GM18519 (cell line): ENCODE measurements at regions not wholly inside any gene's neighbourhood (a gene's known extent, or its start where the extent isn't known, plus 50 kb on each side); places are given as distances from the start of the nearest gene placed in this dataset.
"Not testable (repeated sequence)": the region's sequence is repeated elsewhere in the genome, so short reads cannot be mapped to it uniquely, and the experiment has no call there.

Experiments used
- ATAC-seq: cut with Tn5 transposase; IDR thresholded peaks from one replicate; pipeline ENCODE4 v1.9.1; 2021; ENCODE audit warnings: mild to moderate bottlenecking, moderate library complexity; ENCODE audit not compliant: unreplicated experiment, low FRiP score

DNA sequence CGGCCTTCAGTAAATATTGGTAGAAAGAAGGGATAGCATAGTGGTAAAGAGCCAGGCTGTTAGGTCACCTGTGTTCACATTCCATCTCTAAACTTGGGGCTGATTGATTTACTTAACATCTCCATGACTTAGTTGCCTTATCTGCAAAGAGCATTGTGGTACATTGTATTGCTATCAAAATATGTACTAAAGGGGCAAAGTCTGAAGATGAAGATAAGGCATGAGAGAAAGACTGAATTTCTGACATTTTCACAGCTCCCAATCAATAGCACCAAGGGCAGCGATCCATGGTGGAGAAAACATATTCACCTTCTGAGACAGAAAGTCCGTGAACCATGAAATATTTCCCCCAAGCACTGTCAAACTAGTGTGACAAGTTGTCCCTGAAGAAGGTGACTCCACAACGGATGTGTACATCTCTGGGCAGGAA lies 223.3 kb upstream of the STXBP5 start:
- no peak for ATAC-seq

DNA sequence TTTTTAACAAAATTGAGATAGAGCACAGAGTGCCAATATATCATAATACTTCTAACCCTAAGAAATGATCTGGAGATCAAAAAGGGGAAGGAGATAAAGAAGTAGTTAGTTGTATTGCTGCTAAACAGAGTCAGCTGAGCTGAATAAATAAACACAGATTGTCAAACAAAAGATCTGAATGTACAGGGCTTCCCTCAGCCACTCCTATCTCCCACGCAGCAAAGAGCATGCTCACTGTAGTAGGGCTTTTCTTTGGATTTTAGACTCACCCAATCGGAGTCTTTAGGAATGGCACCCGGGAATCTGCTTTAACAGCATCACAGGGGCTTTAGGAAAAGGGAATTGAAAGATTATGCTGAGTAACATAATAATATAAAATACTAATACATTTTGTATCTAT lies 222.2 kb upstream of the STXBP5 start:
- no peak for ATAC-seq

DNA sequence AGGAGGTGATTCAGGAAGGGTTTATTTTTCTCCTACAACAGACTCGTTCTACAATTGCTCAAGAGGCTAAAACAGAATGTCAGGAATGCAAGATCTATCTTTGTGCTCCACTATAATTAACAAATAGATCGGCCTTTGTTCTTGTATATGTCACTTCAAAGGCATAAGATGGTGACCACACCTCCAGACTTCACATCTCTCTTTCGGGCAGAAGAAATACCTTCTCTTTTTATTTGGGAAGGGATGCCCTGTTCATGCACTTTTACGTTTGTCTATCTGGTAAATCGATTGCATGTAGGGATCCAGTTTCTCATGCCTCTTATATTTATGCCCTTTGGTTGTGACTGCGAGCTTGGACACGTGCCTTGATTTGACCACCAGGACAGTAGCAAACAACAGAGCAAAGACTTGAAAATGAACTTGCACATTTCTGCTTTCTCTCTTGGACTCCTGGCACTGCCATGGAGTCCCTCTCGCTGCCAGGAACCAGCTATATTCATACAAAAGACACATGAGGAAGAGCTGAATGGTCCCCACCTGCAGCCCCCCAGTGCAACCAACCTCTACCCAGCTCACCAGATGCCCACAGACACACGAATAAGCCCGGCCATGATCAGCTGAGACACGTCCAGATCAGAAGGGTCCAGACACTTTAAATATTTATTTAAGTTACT lies 219.8 kb upstream of the STXBP5 start:
- ATAC-seq: no peak

DNA sequence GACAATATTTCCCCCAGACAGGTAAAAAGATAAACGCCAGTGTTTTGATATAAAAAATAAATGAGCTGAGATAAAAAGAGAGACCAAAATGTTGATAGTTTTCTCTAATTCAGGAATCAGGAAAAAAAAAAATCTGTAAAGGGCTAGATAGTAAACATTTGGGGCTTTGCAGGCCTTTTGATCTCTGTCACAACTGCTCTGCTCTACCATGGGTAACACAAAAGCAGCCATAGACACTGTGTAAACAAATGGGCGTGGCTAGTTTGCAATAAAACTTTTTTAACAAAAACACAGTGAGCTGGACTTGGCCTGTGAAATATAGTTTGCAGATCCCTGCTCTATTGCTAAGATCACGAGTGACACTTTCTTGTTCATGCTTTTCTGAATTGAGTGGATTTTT lies 219.1 kb upstream of the STXBP5 start:
- no peak for ATAC-seq

DNA sequence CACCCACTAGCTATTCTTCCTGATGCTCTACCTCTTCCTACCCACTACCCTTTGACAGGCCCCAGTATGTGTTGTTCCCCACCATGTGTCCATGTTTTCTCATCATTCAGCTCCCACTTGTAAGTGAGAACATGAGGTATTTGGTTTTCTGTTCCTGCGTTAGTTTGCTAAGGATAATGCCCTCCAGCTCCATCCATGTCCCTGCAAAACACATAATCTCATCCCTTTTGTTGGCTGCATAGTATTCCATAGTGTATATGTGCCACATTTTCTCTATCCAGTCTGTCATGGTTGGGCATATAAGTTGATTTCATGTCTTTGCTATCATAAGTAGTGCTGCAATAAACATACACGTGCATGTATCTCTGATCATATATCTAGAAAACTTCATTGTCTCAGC lies 218.3 kb upstream of the STXBP5 start:
- ATAC-seq: no peak

DNA sequence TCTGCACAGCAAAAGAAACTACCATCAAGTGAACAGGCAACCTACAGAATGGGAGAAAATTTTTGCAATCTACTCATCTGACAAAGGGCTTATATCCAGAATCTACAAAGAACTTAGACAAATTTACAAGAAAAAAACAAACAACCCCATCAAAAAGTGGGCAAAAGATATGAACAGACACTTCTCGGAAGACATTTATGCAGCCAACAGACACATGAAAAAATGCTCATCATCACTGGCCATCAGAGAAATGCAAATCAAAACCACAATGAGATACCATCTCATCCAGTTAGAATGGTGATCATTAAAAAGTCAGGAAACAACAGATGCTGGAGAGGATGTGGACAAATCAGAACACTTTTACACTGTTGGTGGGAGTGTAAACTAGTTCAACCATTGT lies 216.3 kb upstream of the STXBP5 start:
- ATAC-seq: not testable (repeated sequence)

DNA sequence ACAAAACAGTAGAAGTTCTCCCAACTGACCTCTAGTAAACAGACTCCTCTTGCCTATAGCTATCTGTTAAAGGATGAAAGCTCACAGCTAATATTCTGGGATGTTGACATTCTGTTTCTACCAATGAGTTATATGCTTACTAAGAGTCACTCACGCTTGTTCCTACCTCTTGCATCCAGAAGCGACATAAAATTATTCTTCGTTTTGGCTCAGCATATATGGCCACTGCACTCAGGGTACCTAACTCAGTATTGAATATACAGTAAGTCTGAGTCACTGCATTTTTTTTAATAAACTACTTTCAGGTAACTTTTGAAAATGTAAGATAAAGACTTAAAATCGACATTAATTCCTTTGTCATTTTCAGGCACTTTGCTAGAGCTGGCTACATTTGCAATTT lies 214.4 kb upstream of the STXBP5 start:
- no peak for ATAC-seq

DNA sequence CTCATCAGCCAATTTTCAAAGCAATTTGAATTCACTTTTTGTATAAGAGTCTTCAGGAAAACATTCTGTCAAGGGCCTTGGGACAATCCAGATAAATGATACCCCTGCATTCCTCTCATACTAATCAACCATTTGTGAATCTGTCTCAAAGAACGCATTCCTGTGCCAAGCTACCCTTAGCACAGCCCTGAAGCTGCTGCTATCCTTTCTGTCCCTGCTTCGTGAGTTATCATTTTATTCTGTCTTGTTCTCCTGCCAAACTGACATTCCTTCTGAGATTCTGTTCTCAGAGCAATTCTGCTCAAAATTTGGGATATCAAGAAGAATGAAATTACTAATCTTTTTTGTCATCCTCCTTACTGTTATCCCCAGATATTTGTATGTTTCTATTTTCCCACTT lies 213.9 kb upstream of the STXBP5 start:
- ATAC-seq: no peak

DNA sequence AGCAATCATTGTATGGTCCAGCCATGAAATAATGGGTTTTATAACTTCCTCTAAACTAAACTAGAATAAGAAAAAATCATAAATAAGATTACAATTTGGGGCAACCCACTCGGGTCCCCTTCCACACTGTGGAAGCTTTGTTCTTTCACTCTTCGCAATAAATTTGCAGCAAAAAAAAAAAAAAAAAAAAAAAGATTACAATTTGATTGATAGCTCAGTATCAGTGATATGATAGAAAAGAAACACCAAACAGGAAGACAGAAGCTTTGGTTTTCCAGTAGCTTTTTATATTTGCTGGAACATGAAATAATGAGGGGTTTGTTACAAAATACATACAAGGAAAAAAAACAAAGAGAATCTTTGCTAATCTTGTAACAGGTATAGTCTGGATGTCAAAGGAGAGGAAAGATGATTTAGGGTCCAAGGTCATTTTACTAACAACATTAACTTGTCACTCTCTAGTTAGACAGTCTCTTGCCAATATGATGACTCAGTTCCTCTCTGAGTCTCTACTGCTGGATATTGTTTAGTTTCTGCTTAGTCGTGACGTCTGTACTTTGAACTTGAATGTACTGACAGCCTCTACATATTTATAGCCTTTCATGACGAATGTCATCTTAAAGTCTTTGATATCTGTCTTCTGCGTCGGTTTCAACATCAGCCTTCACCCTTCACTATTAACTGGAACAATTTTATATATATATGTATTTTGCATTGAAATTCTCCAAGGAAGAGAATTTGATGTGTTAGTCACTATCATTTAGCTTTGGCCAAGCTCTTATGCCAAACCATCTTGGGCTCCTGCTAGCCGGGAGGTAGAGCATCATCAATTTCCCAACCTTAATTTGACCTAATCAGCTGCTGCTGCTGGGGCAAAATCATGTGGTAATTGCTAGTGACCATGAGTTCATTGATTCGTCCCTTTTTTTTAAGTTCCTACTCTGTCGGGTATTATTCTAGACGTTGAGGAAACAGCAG lies 213.1 kb upstream of the STXBP5 start:
- no peak for ATAC-seq

DNA sequence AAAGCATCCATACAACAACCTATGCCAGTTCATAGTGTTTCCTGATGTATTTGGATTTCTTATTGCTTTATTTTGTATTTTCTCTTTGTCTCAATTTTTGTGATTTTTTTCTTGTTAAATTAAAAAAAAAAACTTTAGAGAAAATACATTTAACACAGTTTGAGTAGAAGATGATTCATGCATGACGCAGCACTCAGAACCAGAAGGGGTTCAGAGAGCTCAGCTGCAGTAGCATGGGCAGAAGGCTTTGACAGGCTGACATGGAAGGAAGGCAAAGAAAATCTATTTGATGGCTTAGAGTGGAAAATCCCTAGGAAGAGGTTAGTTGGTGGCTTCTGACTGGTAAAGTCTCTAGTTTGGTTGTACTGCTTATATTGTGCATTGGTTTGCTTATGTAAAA lies 207.2 kb upstream of the STXBP5 start:
- ATAC-seq: no peak

DNA sequence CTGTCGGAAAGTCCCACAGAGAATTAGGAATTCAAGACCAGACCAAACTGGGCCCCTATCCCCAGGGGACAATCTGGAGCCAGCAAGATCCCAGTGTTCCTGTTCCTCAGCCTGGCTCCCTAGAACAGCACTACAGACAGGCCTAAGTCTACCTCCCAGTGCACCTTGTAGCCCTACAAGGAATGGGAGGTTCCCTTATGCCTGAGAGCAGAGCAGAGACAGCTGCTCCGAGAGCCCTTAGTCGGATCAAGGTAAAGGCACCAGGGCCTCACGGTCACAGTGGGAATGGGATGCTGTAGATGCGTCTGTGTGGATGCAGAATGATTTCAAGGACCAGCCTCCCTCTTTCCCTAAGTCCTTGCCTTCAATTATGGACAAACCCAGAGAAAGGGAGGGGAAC lies 204.5 kb upstream of the STXBP5 start:
- ATAC-seq: no peak

DNA sequence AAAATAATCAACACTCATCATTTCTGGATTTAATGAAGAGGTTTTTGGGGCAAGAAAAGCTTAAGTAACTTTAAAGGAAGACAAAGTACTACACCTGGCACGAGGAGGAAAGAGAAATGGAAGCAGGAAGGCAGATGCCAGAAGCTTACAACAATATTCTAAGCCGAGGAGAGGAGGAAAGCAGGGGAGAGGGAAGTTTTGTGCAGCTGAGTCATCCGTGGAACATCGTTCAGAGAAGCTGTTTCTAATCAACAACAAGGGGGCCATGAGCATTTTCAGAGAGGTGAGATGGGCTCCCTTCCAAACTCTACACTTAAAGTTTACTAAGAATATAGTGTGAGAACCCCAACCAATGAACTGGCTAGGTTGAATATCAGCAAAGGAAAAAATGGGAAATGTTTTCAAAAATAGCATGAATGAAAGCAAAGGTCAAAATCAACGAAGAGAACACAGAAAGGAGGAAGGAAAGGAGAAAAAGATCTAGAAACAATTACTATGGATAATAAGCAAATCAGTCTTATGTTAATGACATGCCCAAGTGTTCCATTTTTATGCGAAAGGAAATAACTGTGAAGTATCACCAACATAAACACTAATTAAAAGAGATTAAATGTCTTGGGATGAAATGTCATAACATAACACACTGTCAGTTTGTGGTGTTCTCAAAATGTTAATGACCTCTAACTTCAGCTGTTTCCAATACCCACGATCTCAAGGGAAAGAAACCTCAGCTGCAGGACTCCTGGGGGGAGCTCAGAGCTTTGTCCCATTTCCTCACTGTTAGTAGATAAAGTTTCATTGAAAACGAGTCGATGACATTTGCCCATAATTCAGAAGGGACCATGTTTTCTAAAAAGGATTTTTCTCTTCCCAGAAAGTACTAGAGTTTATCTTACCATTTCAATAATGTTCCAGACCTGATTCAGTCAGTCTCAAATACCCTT lies 203.4 kb upstream of the STXBP5 start:
- no peak for ATAC-seq

DNA sequence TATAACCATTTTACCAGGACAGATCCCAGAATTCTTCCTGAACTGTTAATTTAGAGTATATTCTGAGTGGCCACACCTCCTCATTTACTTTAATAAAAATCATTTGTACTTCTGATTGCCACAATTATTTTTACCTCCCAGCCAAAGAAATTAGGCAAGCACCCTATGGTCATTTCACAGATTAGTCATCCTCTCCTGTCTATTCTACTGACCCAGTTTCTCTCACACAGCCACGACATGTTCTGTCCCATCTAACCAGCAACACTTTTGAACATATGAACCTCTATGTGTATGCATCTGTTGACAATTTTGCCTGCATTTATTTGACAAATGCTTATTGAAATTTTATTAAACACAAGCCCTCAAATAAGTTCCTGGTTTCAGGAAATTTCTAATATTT lies 202.6 kb upstream of the STXBP5 start:
- no peak for ATAC-seq

DNA sequence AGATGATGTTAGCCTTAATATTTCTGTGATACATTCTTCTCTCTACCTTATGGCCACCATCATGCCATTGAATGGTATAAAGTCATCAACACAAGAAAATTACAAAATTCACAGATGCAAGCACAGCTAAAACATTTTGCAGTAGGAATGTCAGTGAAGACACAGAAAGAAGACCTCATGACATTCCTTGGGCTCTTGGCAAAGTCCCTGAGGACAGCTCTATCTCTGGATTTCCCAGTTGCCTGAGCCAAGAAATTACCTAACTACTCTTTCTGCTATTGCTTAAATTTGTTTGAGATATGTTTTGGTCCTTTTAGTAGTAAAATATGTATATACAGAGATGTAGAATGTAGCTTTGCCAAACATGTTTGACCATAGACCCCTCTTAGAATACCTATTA lies 201.0 kb upstream of the STXBP5 start:
- no peak for ATAC-seq

DNA sequence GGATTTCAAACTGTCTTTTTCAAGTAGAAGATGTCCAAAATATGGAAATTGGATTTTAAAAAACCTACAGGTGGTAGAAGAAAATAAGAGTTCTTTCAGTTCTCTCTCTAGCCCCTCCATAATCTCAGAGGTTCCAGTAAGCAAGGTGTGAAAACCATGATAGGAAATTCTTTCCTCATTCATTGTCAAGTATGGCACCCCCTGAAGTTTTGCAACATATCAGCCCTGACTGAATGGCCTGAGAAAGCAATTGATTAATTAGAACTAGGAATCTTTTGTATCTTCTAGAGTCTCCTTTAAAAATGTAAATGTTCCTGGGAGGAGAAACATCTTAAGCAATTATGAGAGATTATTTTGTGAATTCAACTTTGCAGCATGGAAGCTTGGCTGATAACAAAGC lies 198.7 kb upstream of the STXBP5 start:
- no peak for ATAC-seq

DNA sequence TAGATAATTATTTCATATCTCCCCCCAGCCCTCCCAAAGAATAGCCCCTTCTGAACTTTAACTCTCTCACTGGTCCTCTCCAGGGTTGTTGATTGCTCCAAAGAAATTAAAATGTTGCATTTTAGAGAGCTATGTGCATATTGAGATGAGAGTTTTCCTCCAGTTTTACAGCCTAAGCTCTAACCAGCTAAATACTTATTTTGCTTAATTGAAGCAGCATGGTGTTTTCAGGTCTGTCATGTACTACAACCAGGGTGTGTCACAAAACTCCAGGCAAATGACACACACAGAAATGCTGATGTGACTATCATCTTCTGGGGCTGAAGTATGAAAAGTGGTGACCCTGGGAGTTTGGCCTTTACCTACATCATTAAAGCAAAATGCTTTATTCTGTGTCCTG lies 196.8 kb upstream of the STXBP5 start:
- ATAC-seq: no peak

DNA sequence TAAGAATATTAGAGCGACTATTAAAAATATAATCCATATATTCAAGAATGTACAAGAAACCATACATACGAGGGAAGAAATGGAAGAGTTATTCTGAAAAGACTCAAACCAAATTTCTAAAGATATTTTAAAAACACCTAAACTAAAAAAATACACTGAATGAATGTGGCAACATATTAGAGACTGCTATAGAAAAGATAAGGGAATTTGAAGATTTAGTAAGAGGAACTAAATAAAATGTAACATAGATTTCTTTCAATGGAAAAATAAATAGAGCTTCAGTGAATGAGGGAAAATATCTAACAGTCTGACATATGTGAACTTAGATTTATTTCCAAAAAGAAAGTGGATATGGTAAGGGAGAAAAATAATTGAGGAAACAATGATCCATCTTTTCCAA lies 194.9 kb upstream of the STXBP5 start:
- ATAC-seq: no peak

DNA sequence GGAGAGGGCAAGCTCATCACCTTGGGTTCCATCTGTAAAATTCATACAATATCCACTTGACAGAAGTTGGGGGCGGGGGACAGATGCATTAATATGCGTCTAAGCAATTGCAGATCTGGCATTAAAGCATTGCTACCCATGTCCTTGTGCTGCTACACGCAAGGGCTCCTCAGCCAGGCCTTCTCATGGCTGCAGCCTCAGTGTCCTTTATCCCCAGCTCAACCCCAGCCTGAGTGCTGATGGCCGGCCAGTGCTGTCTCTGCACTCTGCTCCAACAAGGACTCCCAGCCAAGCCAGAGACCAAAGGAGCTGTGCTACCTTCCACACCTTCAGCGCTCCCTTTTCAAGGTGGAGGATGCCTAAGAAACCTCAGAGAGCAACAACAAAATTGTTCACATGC lies 188.5 kb upstream of the STXBP5 start:
- ATAC-seq: no peak

DNA sequence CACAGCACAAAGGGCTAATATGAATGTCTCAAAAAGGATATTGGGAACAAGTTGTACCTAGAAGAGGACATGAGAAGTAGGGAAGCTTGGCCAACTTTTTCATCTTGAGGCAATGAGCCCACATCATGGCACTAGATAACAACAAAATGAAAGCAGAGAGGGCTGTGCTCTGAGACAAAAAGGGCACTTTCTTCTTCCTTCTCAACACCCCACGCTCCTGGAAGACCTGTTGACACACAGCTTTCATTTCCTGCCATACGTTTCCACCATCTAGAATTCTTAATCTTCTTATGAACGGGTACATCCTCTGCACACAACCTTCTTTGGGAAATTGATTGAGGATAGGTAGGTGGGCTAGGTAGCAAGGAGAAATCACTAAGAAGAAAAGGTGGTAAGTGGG lies 187.8 kb upstream of the STXBP5 start:
- ATAC-seq: no peak

DNA sequence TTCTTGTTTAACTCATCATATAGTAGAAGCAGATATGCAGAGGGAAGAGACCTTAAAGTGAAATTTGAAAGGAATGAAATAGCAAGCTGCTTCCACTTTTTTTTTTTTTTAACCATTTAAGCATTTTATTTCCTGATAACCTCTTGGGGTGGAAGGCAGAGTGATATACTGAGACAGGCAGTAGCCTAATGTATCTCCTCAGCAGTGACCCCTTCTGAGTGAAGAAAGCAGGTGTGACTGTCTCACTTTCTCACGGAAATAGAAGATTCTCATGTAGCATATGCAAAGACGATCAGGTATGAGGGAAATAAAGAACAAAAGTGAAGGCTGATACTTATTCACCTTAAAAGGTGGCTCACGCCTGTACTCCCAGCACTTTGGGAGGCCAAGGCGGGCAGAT lies 187.1 kb upstream of the STXBP5 start:
- no peak for ATAC-seq

DNA sequence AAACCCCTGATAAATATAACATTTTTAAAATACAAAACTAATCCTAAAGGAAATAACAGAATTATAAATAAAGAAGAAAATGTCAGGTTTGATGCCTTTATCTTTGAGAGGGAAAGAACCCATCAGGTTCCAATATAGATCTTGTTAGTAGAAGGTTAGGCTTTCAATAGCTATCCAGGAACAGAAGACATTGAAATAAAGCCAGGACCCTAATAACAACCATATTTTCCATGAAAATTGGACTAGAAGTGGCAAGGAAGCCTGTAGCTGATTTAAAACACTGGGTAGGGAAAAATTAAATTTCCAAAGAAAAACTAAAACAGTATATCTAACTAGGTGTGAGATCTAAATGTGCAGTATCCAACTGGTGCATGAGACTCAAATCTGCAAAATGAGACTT lies 185.2 kb upstream of the STXBP5 start:
- ATAC-seq: no peak
